K562 (cell line): ENCODE measurements at regions not wholly inside any gene's neighbourhood (a gene's known extent, or its start where the extent isn't known, plus 50 kb on each side); places are given as distances from the start of the nearest gene placed in this dataset.
A peak's percentile ranks its signal among the peaks of the same experiment; 100 is the strongest.

Experiments used
- ATAC-seq: fragments of 200-7000 bp; cut with Tn5 transposase; 3 replicates; pipeline ENCODE4 v1.9.1; 2020; ENCODE audit warnings: moderate library complexity
- BruUV-seq: library from RNA; stranded (reverse); fragments of 400-500 nt; replicated peaks from 2 replicates; lab custom pipeline; 2021; lab: Mats Ljungman, UMichigan
- CTCF ChIA-PET: fragments of 300-600 bp; formaldehyde crosslinking; extraction: SDS; loops from one replicate; lab custom pipeline; 2021; ENCODE audit warnings: low intra/inter-chr PET ratio; lab: Yijun Ruan, JAX
- POLR2A ChIA-PET: fragments of 300-600, 350-650 bp; sonication (Branson Sonifier 250); formaldehyde crosslinking; extraction: SDS; loops from one replicate; lab custom pipeline; 2021; ENCODE audit warnings: antibody characterized with exemption, inconsistent platforms; lab: Yijun Ruan, JAX
- DNase-seq, 4 experiments: peaks; one replicate each; pipeline versions ENCODE4 v3.0.0 to v3.0.0-alpha.2; 2011 to 2018; ENCODE audit warnings: low spot score in 3 of 4, mixed read lengths in 3 of 4; ENCODE audit errors: extremely low read depth in 1 of 4
- FAIRE-seq: peaks from 2 replicates; lab custom pipeline; 2011; peaks lifted over from hg19 to GRCh38; lab: Jason Lieb, UNC
- H2AFZ ChIP-seq: 2 replicates; pipeline ENCODE4 v1.6.0; 2011; ENCODE audit warnings: low read depth, low read length, control low read depth, inconsistent platforms
- H3K27ac ChIP-seq: fragments of 200-600 bp; 3 replicates; pipeline ENCODE4 v1.8.0; 2011; ENCODE audit warnings: low read depth, mild to moderate bottlenecking, control low read depth, inconsistent platforms, low read length, moderate library complexity, mixed read lengths; ENCODE audit errors: extremely low read depth
- H3K27me3 ChIP-seq, 2 experiments: fragments of 300-600 bp in 1 of 2; 2 replicates in 1 of 2; 3 replicates in 1 of 2; pipeline versions ENCODE4 v1.6.0 to v1.8.0; 2011; ENCODE audit warnings: inconsistent platforms in 2 of 2, low read length in 2 of 2, mild to moderate bottlenecking in 1 of 2, mixed read lengths in 1 of 2, moderate library complexity in 1 of 2; ENCODE audit not compliant: control insufficient read depth in 2 of 2, insufficient read depth in 2 of 2
- H3K36me3 ChIP-seq: fragments of 300-600 bp; 3 replicates; pipeline ENCODE4 v1.8.0; 2011; ENCODE audit warnings: mild to moderate bottlenecking, low read length, inconsistent platforms; ENCODE audit not compliant: control insufficient read depth, insufficient read depth
- H3K4me1 ChIP-seq, 2 experiments: fragments of 200-600 bp in 1 of 2; replicated peaks in 1 of 2; 2 replicates in 1 of 2; 3 replicates in 1 of 2; pipeline versions ENCODE4 v1.5.1 to v1.8.0; 2011; ENCODE audit warnings: inconsistent platforms in 2 of 2, low read length in 2 of 2, mild to moderate bottlenecking in 1 of 2, mixed read lengths in 1 of 2, moderate library complexity in 1 of 2; ENCODE audit not compliant: control insufficient read depth in 2 of 2, insufficient read depth in 2 of 2
- H3K4me2 ChIP-seq: 2 replicates; pipeline ENCODE4 v1.6.1; 2011; ENCODE audit warnings: low read length, control low read depth, inconsistent platforms, mixed read lengths; ENCODE audit not compliant: insufficient read depth
- H3K4me3 ChIP-seq: fragments of 200-600 bp; sonication (generic), shearing (Covaris generic); 2 replicates; pipeline ENCODE4 v1.5.1; 2016; ENCODE audit warnings: control low read depth, inconsistent platforms
- H3K79me2 ChIP-seq: fragments of 200-600 bp; 3 replicates; pipeline ENCODE4 v1.8.0; 2011; ENCODE audit warnings: low read length, inconsistent platforms; ENCODE audit not compliant: control insufficient read depth, insufficient read depth
- H3K9ac ChIP-seq, 2 experiments: 2 replicates each; pipeline versions ENCODE4 v1.6.0 to v1.6.1; 2011; ENCODE audit warnings: low read depth in 2 of 2, low read length in 2 of 2, control low read depth in 1 of 2, inconsistent platforms in 1 of 2, mild to moderate bottlenecking in 1 of 2, mixed read lengths in 1 of 2; ENCODE audit not compliant: insufficient read depth in 1 of 2
- H3K9me1 ChIP-seq: one replicate; pipeline ENCODE4 v1.6.0; 2011; ENCODE audit warnings: inconsistent platforms, mild to moderate bottlenecking, low read length, moderate library complexity; ENCODE audit not compliant: control insufficient read depth, insufficient read depth
- H3K9me3 ChIP-seq: replicated peaks from 2 replicates; pipeline ENCODE4 v1.5.1; 2011; ENCODE audit warnings: low read depth, low read length, inconsistent platforms; ENCODE audit not compliant: control insufficient read depth, insufficient read depth
- H4K20me1 ChIP-seq: replicated peaks from 2 replicates; pipeline ENCODE4 v1.6.1; 2011; ENCODE audit warnings: low read length, inconsistent platforms, mixed read lengths; ENCODE audit not compliant: control insufficient read depth, insufficient read depth
- C11orf30 ChIP-seq: fragments of 450-650 bp; IDR thresholded peaks from 2 replicates; pipeline ENCODE4 v1.6.1; 2016; ENCODE audit warnings: low read depth, mild to moderate bottlenecking
- ELK3 ChIP-seq: fragments of 450-650 bp; formaldehyde crosslinking; IDR thresholded peaks from 2 replicates; pipeline ENCODE4 v1.4.0; 2020; ENCODE audit warnings: mild to moderate bottlenecking
- NFE2 ChIP-seq: IDR thresholded peaks from 2 replicates; pipeline ENCODE4 v1.6.1; 2014; ENCODE audit warnings: antibody characterized with exemption, low read depth
- RAD51 ChIP-seq: fragments of 450-650 bp; IDR thresholded peaks from 2 replicates; pipeline ENCODE4 v1.7.1; 2016; ENCODE audit warnings: low read depth, mild to moderate bottlenecking, borderline replicate concordance
- RFX7 ChIP-seq: fragments of 250-450 bp; sonication (Bioruptor Pico); IDR thresholded peaks from 2 replicates; pipeline ENCODE4 v1.5.1; 2021; ENCODE audit warnings: mild to moderate bottlenecking
- ZNF316 ChIP-seq: fragments of 450-650 bp; IDR thresholded peaks from 2 replicates; pipeline ENCODE4 v1.6.1; 2016
- WGBS: fragments of 100-300 bp; shearing (Covaris generic); methylation state at CpG from one replicate; pipeline ENCODE4 v1.1.6; 2016; ENCODE audit warnings: low coverage, mixed read lengths; ENCODE audit not compliant: insufficient coverage; ENCODE audit errors: missing lambda C conversion rate; 5-methylcytosine and 5-hydroxymethylcytosine counted together
- in situ Hi-C: fragments of 300-500 bp; cut with MboI; formaldehyde crosslinking; loops from 4 replicates; pipeline ENCODE4 v1.15.0; 2018; ENCODE audit warnings: inconsistent platforms, mixed read lengths
- intact Hi-C: fragments of 100-400 bp; cut with micrococcal nuclease; formaldehyde crosslinking; loops from 2 replicates; pipeline ENCODE4 v1.14.2; 2022

- in situ Hi-C loops = no loop called here
- no peak for FAIRE-seq
- CTCF ChIA-PET = no interaction called here
Observed at GRCh38 chrX:38489341-38489740, 72.0 kb upstream of the TSPAN7 start.

More at GRCh38 chrX:38489341-38489740, 72.0 kb upstream of the TSPAN7 start:
- Histone ChIP-seq H3K9me3 (no peaks in the 10 kb centered on the region), H3K27ac (no peak overlapping the region), H3K4me1 (no peaks in the 10 kb centered on the region; a peak in 1 of 5 replicates), H2AFZ (no peak overlapping the region), H3K9ac (no peak overlapping the region), H3K79me2 (no peaks in the 10 kb centered on the region), H3K9me1 (no peaks in the 10 kb centered on the region), H3K27me3 (peaks cover 0 to 6% of the 10 kb centered on the region in 2 experiments; a peak in 1 of 5 replicates), H3K4me2 (no peak overlapping the region), H3K4me3 (no peak overlapping the region), H3K36me3 (no peaks in the 10 kb centered on the region), H4K20me1 (no peaks in the 10 kb centered on the region)
- 0% methylated on average over 3 of the region's 3 CpGs for WGBS
- ATAC-seq (no peak), DNase-seq (no peak)
- POLR2A ChIA-PET = no interaction called here
- 0 out of 2 replicates have a peak, but pooled peaks have one; percentile 10 for TF ChIP-seq ZNF316
- TF ChIP-seq NFE2 = peak; percentile 50; the same call in 1 of the 2 replicates
- TF ChIP-seq C11orf30 = peak; percentile 27; the same call in 1 of the 2 replicates
- TF ChIP-seq ELK3 = no peak
- TF ChIP-seq RFX7 (CRISPR knock-in tag) = no peak
- TF ChIP-seq RAD51 = no peak
- BruUV-seq = no TSS peak
- intact Hi-C loops = no loop called here
